ENCODE measurements at regions not wholly inside any gene's neighbourhood (a gene's known extent, or its start where the extent isn't known, plus 50 kb on each side); places are given as distances from the start of the nearest gene placed in this dataset.

DNA sequence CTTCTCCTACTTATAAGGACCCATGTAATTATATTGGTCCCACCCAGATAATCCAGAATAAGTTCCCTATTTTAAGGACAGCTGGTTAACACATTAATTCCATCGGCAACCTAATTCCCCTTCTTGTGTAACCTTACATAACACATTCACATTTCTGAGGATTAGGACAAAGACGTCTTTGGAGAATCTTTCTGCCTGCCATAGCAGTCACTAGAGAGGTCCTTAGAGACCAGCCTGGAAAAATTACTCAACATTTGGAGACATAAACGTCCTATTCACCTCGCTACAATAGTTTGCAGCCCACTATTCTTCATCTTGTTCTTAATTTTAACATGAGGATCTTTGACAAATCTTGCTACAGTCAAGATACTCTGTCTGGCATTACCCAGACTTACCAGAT lies 100.1 kb downstream of the MAFB start:
- TF ChIP-seq, protein P1, sequence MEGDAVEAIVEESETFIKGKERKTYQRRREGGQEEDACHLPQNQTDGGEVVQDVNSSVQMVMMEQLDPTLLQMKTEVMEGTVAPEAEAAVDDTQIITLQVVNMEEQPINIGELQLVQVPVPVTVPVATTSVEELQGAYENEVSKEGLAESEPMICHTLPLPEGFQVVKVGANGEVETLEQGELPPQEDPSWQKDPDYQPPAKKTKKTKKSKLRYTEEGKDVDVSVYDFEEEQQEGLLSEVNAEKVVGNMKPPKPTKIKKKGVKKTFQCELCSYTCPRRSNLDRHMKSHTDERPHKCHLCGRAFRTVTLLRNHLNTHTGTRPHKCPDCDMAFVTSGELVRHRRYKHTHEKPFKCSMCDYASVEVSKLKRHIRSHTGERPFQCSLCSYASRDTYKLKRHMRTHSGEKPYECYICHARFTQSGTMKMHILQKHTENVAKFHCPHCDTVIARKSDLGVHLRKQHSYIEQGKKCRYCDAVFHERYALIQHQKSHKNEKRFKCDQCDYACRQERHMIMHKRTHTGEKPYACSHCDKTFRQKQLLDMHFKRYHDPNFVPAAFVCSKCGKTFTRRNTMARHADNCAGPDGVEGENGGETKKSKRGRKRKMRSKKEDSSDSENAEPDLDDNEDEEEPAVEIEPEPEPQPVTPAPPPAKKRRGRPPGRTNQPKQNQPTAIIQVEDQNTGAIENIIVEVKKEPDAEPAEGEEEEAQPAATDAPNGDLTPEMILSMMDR (IDR thresholded peaks at IDR 0.05; ENCODE audit: insufficient read depth, low read length, missing control alignments): no peak
- ChIA-PET CTCF (no interaction called here), POLR2A (no interaction called here)
- DNase-seq (ENCODE audit: low read depth, low spot score): no peak
- no peak overlapping the region for H3K4me3 ChIP-seq (ENCODE audit: low read depth, low read length)

DNA sequence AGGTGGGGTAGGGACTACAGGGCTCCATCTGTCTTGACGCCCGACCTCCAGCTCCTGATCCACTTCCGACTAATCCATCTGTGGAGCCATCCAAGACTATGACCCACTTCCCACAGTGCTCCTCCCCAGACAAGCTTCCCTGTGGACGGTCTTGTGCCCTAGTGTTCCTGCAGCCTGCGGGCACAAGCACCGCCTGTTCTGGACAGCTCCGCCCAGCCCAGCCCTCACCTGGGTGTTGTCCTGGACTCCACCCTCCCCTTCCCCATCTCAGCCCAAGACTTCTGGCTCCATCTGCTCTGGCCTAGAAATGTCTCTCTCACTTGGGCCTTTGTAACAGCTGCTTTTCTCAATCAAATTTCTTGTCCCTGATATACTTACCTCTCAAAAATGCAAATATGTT lies 102.0 kb downstream of the MAFB start:
- ChIA-PET POLR2A (no interaction called here), CTCF (no interaction called here)
- TF ChIP-seq, protein P1 (IDR thresholded peaks at IDR 0.05; ENCODE audit: insufficient read depth, low read length, missing control alignments): no peak
- no peak overlapping the region for H3K4me3 ChIP-seq (ENCODE audit: low read depth, low read length)
- DNase-seq (ENCODE audit: low read depth, low spot score): no peak

DNA sequence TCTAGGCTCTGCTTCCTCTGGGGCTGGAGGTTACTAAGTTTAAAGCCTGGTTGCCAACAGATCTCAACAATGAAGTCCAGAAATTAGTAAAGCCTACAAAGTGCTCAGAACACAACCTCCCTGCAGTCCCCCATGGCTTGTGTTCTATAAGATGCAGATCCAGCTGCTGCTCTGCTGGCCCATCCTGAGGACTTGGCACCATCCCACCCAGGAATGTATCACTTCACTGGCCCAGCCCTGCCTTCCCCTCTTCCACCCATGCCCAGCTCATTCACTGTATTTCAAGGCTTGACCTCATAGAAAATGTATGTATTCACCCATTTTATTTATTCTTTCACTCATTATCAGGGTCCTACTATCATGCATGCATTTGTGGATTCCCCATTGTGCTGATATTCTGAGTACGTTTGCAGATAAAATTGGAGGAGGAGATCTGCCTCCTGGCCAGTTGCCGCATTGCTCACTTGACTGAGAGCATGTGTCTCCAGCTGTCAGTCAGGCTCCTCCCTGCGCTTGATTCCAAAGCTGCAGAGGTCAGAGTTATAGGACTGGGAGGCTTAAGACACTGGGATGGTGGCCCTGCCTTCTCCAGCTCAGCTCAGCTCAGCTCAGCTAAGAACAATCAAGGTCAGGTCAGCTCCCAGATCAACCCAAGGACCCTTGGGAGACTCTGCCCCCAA lies 104.8 kb downstream of the MAFB start:
- ChIA-PET POLR2A (no interaction called here), CTCF (no interaction called here)
- DNase-seq (ENCODE audit: low read depth, low spot score): no peak

DNA sequence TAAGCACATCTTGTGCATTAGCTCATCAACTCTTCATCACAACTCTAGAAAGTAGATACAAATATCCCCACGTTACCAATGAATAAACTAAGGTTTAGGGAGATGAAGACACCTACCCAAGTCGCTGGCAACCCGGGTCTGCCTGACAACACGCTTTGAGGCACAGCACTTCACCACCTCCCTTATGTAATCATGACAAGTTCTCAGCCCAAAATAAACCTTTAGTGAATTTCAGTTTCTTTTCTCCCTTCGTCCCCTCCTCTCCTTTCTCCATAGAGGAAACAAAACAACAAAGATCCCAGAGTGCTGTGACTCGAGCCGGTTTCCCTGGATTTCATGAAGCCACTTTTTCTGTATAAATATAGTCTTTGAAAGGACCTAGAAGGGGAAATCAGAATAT lies 105.4 kb downstream of the MAFB start:
- no peak for DNase-seq (ENCODE audit: low read depth, low spot score)
- ChIA-PET CTCF (no interaction called here), POLR2A (no interaction called here)
- no peak overlapping the region for H3K4me3 ChIP-seq (ENCODE audit: low read depth, low read length)
- TF ChIP-seq, protein P1 (IDR thresholded peaks at IDR 0.05; ENCODE audit: insufficient read depth, low read length, missing control alignments): no peak

More for the DNA sequence above, 104.8 kb downstream of the MAFB start:
- H3K4me3 ChIP-seq (ENCODE audit: low read depth, low read length): no peak overlapping the region
- TF ChIP-seq, protein P1 (IDR thresholded peaks at IDR 0.05; ENCODE audit: insufficient read depth, low read length, missing control alignments): no peak

DNA sequence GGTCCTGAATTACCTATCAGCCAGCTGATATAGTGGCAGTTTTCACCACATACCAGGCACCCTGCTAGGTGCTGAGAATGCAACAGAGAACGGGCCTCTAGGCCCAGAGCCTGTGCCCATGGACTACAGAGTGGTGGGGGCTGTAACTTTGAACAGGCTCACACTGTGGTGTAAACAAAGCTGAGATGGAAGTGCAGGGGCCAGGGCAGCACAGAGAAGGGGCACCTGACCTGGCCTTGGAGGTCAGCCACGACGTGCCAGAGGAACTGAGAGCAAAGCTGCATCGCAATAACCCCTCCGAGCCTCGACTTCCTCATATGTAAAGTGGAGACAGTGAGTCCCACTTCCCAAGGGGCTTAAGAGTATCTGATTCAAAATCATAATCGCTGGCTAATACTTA lies 105.8 kb downstream of the MAFB start:
- DNase-seq (ENCODE audit: low read depth, low spot score): no peak
- TF ChIP-seq, protein P1 (IDR thresholded peaks at IDR 0.05; ENCODE audit: insufficient read depth, low read length, missing control alignments): no peak
- ChIA-PET CTCF (no interaction called here), POLR2A (no interaction called here)
- no peak overlapping the region for H3K4me3 ChIP-seq (ENCODE audit: low read depth, low read length)

DNA sequence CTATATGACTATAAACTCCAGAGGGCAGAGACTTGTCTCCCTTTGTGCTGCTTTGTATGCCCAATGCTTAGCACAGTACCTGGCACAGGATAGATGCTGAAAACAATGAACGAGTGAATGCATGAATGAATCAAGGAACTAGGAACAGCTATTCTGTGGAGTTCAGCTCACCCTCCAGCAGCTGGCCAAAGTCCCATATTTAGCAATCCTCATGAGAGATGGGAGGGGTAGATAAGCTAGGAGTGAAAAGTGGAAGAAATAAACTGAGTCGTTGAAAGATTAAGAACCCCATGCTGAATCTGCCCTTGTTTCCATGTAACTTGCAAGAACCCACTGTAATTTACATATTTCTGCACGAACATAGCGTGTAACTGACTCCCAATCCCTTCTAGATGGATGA lies 106.5 kb downstream of the MAFB start:
- CTCF ChIA-PET: no interaction called here
- POLR2A ChIA-PET: no interaction called here
- H3K4me3 ChIP-seq (ENCODE audit: low read depth, low read length): no peak overlapping the region
- no peak for DNase-seq (ENCODE audit: low read depth, low spot score)
- TF ChIP-seq, protein P1 (IDR thresholded peaks at IDR 0.05; ENCODE audit: insufficient read depth, low read length, missing control alignments): no peak

All from AG04449 (cell line).